Nephron (organoid): ENCODE measurements at regions not wholly inside any gene's neighbourhood (a gene's known extent, or its start where the extent isn't known, plus 50 kb on each side); places are given as distances from the start of the nearest gene placed in this dataset.

Experiments
- H3K27ac Mint-ChIP-seq, 3 experiments: 2 replicates each; pipeline ENCODE4 v1.8.0; 2020; ENCODE audit warnings: mixed read lengths in 3 of 3, mild to moderate bottlenecking in 2 of 3, moderate library complexity in 1 of 3
- H3K27me3 Mint-ChIP-seq: 2 replicates; pipeline ENCODE4 v1.8.0; 2021; ENCODE audit warnings: low read depth, mild to moderate bottlenecking, moderate library complexity, mixed read lengths
- H3K36me3 Mint-ChIP-seq: 2 replicates; pipeline ENCODE4 v1.8.0; 2020; ENCODE audit warnings: low read depth, mixed read lengths
- H3K4me1 Mint-ChIP-seq: 2 replicates; pipeline ENCODE4 v1.8.0; 2020; ENCODE audit warnings: mixed read lengths
- H3K4me3 Mint-ChIP-seq, 3 experiments: 2 replicates each; pipeline ENCODE4 v1.8.0; 2020; ENCODE audit warnings: mild to moderate bottlenecking in 3 of 3, mixed read lengths in 3 of 3, moderate library complexity in 2 of 3
- H3K9me3 Mint-ChIP-seq: 2 replicates; pipeline ENCODE4 v1.8.0; 2020; ENCODE audit warnings: mixed read lengths
- TF ChIP-seq, protein P1 (sequence below), 3 experiments: fragments of 200-600 bp; sonication (generic); IDR thresholded peaks; one replicate each; pipeline ENCODE4 v1.5.0; 2021; ENCODE audit warnings: antibody characterized with exemption in 3 of 3; ENCODE audit not compliant: unreplicated experiment in 3 of 3

DNA sequence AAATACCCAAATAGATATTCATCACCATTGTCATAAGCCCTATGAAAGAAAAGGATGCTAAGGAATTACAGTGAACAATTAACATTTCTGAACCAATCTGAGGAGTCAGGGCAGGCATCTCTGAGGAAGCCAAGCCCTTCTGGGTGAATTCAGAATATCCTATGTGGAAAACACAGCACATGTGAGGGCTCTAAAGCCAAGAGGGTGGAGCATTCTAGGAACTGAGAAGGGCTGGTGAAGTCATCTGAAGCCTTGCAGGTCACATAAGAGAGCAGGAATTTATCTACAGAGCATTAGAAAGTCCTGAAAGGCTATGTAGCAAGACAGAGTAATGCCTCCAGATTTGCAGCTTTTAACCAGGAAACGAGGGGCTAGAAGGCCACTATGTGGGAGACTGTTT lies 195.7 kb downstream of the SPATA18 start:
- H3K27ac Mint-ChIP-seq = peak overlapping the region; percentile 24 to 87 (median 78)
- H3K4me3 Mint-ChIP-seq = no peak overlapping the region
- H3K4me1 Mint-ChIP-seq = peaks cover 72% of the 10 kb centered on the region
- no peaks in the 10 kb centered on the region for H3K36me3 Mint-ChIP-seq
- TF ChIP-seq, protein P1, sequence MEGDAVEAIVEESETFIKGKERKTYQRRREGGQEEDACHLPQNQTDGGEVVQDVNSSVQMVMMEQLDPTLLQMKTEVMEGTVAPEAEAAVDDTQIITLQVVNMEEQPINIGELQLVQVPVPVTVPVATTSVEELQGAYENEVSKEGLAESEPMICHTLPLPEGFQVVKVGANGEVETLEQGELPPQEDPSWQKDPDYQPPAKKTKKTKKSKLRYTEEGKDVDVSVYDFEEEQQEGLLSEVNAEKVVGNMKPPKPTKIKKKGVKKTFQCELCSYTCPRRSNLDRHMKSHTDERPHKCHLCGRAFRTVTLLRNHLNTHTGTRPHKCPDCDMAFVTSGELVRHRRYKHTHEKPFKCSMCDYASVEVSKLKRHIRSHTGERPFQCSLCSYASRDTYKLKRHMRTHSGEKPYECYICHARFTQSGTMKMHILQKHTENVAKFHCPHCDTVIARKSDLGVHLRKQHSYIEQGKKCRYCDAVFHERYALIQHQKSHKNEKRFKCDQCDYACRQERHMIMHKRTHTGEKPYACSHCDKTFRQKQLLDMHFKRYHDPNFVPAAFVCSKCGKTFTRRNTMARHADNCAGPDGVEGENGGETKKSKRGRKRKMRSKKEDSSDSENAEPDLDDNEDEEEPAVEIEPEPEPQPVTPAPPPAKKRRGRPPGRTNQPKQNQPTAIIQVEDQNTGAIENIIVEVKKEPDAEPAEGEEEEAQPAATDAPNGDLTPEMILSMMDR (IDR thresholded peaks at IDR 0.05; ENCODE audit: unreplicated experiment in 3 of 3) = no peak
- H3K27me3 Mint-ChIP-seq = no peaks in the 10 kb centered on the region
- peaks cover 11% of the 10 kb centered on the region for H3K9me3 Mint-ChIP-seq

DNA sequence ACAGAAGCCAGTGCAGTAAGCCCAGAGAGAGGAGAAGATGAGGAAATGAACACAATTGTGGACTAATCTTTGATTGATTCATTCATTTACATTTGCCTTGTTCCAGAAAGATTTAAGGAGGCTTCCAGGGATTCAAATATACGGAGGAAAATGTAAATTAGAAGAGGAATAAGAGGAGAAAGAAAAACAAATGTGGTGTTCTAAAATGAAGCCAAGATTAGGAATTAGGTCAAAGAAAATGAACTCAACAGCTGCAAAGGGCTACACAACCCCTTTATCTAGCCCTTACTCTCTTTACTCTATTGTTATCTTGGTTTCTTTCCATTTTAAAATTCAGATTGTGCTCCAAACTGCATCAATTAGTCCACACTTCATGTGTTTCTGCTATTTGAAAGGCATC lies 196.8 kb downstream of the SPATA18 start:
- Mint-ChIP-seq H3K36me3 (peaks cover 7% of the 10 kb centered on the region), H3K4me1 (peaks cover 72% of the 10 kb centered on the region)

DNA sequence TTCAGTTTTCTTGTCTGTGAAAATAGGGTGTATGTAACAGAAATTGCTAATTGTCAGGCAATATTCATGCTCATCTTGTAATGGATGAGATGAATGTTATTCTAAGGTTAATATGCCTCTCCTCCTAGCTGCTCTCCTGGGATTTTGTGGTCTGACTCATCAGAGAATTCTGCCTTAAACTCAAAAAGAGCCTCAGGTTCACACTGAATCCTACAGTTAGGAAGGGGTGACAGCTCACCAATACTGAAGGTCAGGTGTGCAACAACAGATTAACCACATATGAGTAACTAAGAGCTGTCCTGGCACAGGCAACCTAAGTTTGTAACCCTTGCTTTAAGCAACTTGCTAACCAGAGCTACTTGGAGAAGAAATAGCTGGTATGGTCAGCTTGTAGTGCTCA lies 197.7 kb downstream of the SPATA18 start:
- Mint-ChIP-seq H3K36me3 (peaks cover 7% of the 10 kb centered on the region), H3K27me3 (no peaks in the 10 kb centered on the region), H3K4me1 (peaks cover 66% of the 10 kb centered on the region), H3K9me3 (peaks cover 29% of the 10 kb centered on the region), H3K4me3 (no peak overlapping the region), H3K27ac (peak overlapping the region in 2 of 3 experiments; percentile 78 to 86)
- TF ChIP-seq, protein P1 (IDR thresholded peaks at IDR 0.05; ENCODE audit: unreplicated experiment in 3 of 3) = no peak

More for the DNA sequence above, 196.8 kb downstream of the SPATA18 start:
- Mint-ChIP-seq H3K27me3 (no peaks in the 10 kb centered on the region), H3K27ac (peak overlapping the region; percentile 6 to 86 (median 78)), H3K4me3 (no peak overlapping the region), H3K9me3 (peaks cover 21% of the 10 kb centered on the region)
- TF ChIP-seq, protein P1 (IDR thresholded peaks at IDR 0.05; ENCODE audit: unreplicated experiment in 3 of 3) = no peak

DNA sequence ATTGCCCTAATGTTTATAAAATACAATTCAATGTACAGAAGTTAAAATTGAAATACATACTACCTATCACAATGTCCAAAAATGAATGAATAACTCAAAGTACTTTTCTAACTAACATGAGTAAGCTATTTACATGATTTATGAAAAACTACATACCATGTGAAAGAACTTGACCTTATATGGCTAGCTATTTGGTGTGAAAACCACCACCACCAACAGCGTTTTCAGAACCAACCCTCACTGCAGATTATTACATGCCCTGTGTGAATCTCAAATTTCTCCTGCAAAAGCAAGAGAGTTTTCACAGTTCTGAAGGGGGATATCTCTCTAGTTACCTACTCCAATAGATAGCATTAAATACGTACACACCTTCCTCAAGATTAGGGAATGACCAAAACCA lies 198.5 kb downstream of the SPATA18 start:
- Mint-ChIP-seq H3K27ac (peak overlapping the region; percentile 24 to 78 (median 24)), H3K4me3 (no peak overlapping the region), H3K4me1 (peaks cover 59% of the 10 kb centered on the region), H3K9me3 (peaks cover 29% of the 10 kb centered on the region), H3K36me3 (peaks cover 7% of the 10 kb centered on the region), H3K27me3 (no peaks in the 10 kb centered on the region)
- TF ChIP-seq, protein P1 (IDR thresholded peaks at IDR 0.05; ENCODE audit: unreplicated experiment in 3 of 3) = no peak

DNA sequence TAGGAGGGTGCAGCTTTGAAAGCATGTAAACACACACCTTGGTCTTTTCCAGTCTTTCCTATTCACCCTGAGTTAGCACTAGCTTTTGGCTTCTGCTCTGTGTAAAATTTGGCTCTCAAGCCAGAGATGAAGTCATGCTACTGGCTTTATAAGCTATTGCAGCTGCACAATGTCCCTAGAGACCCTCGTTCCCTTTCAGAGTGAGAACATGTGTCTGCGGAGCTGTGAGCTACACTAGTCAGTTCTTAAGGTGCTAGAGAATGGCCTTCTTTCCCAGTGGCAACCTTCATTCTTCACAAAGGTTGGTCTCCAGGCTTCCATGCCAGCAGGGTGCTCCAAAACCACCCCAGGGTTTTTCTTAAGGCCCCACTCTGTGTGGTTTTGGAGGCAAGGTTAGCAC lies 199.1 kb downstream of the SPATA18 start:
- Mint-ChIP-seq H3K4me1 (peaks cover 53% of the 10 kb centered on the region), H3K27me3 (no peaks in the 10 kb centered on the region), H3K4me3 (no peak overlapping the region), H3K36me3 (peaks cover 7% of the 10 kb centered on the region), H3K9me3 (peaks cover 29% of the 10 kb centered on the region), H3K27ac (peak overlapping the region; percentile 24 to 78 (median 24))
- TF ChIP-seq, protein P1 (IDR thresholded peaks at IDR 0.05; ENCODE audit: unreplicated experiment in 3 of 3) = no peak

DNA sequence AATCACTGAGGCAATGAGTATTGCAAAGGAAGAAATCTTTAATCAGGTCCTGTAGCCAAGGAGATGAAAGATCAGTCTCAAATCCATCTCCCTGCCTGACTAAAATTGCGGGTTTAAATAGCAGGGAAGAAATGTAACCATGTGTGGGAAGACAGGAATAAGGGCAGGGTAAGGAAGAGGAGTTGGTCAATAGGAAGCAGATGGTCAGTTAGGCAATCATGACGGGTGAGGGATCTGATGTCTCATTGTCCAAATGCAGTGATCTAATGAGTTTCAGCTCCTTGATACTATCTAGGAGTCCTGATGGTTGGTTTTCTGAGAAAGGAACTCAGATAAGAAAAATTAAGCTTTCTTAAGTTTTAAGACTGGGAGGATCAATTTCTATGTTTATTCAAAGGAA lies 200.8 kb downstream of the SPATA18 start:
- peak overlapping the region in 1 of 3 experiments; percentile 13 for H3K27ac Mint-ChIP-seq
- no peak overlapping the region for H3K4me3 Mint-ChIP-seq
- H3K9me3 Mint-ChIP-seq = peaks cover 29% of the 10 kb centered on the region
- no peaks in the 10 kb centered on the region for H3K27me3 Mint-ChIP-seq
- H3K4me1 Mint-ChIP-seq = peaks cover 47% of the 10 kb centered on the region
- TF ChIP-seq, protein P1 (IDR thresholded peaks at IDR 0.05; ENCODE audit: unreplicated experiment in 3 of 3) = no peak
- H3K36me3 Mint-ChIP-seq = peaks cover 7% of the 10 kb centered on the region
